HEK293 (cell line): ENCODE measurements at regions not wholly inside any gene's neighbourhood (a gene's known extent, or its start where the extent isn't known, plus 50 kb on each side); places are given as distances from the start of the nearest gene placed in this dataset.

Source experiments
- CTCF ChIP-seq: fragments of 450-650 bp; formaldehyde crosslinking; IDR thresholded peaks from 2 replicates; pipeline ENCODE4 v1.5.1; 2016; ENCODE audit warnings: missing biosample characterization, missing genetic modification characterization
- KLF17 ChIP-seq: fragments of 450-650 bp; formaldehyde crosslinking; IDR thresholded peaks from 2 replicates; pipeline ENCODE4 v1.5.1; 2016; ENCODE audit warnings: missing biosample characterization, missing genetic modification characterization
- MZF1 ChIP-seq: fragments of 450-650 bp; formaldehyde crosslinking; IDR thresholded peaks from 2 replicates; pipeline ENCODE4 v1.5.1; 2017; ENCODE audit warnings: missing biosample characterization, missing genetic modification characterization, borderline replicate concordance
- SP2 ChIP-seq: fragments of 450-650 bp; formaldehyde crosslinking; IDR thresholded peaks from 2 replicates; pipeline ENCODE4 v1.5.1; 2016; ENCODE audit warnings: missing biosample characterization, missing genetic modification characterization
- ZNF133 ChIP-seq: fragments of 450-650 bp; formaldehyde crosslinking; IDR thresholded peaks from 2 replicates; pipeline ENCODE4 v1.5.1; 2016; ENCODE audit warnings: missing biosample characterization, missing genetic modification characterization
- ZNF626 ChIP-seq: fragments of 450-650 bp; sonication (Bioruptor Pico); formaldehyde crosslinking; IDR thresholded peaks from 2 replicates; pipeline ENCODE4 v1.5.1; 2018; ENCODE audit warnings: missing biosample characterization, missing genetic modification characterization, inconsistent platforms
- ZNF639 ChIP-seq: fragments of 450-650 bp; formaldehyde crosslinking; IDR thresholded peaks from 2 replicates; pipeline ENCODE4 v1.5.1; 2016; ENCODE audit warnings: missing biosample characterization, missing genetic modification characterization
- ZNF792 ChIP-seq: fragments of 450-650 bp; formaldehyde crosslinking; IDR thresholded peaks from 2 replicates; pipeline ENCODE4 v1.5.1; 2016; ENCODE audit warnings: missing biosample characterization, missing genetic modification characterization

GRCh38 chr12:118655588-118655987 lies 279.2 kb downstream of the SUDS3 start:
- TF ChIP-seq KLF17 = no peak
- TF ChIP-seq SP2 = no peak
- no peak for TF ChIP-seq ZNF792
- no peak for TF ChIP-seq MZF1 (tag by site-specific recombination)
- TF ChIP-seq CTCF (tag by site-specific recombination) = no peak
- TF ChIP-seq ZNF626 (tag by site-specific recombination) = no peak
- TF ChIP-seq ZNF133 (tag by site-specific recombination) = no peak
- TF ChIP-seq ZNF639 (tag by site-specific recombination) = no peak
